HG03354 (cell line): ENCODE measurements at regions not wholly inside any gene's neighbourhood (a gene's known extent, or its start where the extent isn't known, plus 50 kb on each side); places are given as distances from the start of the nearest gene placed in this dataset.
"Not testable (repeated sequence)": the region's sequence is repeated elsewhere in the genome, so short reads cannot be mapped to it uniquely, and the experiment has no call there.

Experiments
- ATAC-seq: cut with Tn5 transposase; IDR thresholded peaks from one replicate; pipeline ENCODE4 v1.9.1; 2021; ENCODE audit warnings: mild to moderate bottlenecking; ENCODE audit not compliant: unreplicated experiment, poor library complexity, severe bottlenecking

DNA sequence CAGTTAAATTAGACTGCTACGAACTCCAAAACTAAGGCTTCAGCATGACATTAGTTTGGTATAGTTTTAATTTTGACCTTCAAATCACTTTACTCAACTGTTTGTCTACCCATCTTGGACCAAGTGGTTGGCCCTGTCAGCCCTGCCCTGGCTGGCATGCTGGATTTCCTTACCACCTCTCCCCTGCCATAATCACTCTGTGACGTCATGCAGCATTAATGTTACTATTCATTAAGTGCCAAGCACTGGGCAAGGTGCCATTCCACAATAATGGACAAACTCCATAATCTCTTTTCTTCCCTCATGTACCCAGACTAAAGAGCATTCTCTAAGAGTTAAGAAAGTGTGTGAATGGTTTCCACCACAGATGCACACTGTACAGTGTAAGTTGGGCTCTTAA, 277.0 kb upstream of the INTU start:
- no peak for ATAC-seq

DNA sequence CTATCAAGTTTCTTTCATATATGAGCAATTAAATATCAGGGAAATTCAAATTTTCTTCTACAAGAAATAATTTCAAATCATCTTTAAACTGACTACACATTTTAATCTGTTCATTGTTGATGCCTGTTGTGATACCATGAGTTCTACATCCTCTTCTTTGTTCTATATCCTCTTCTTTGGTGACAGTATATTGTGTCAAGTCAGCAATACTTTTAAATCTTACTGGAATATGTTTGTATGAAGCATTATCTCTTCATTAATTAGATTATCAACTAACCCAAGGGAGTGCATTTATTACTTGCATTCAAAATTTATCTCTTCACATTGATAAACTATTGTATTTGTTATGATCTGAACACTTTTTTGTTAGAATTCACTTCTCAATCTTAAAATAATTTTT, 275.0 kb upstream of the INTU start:
- ATAC-seq = no peak

DNA sequence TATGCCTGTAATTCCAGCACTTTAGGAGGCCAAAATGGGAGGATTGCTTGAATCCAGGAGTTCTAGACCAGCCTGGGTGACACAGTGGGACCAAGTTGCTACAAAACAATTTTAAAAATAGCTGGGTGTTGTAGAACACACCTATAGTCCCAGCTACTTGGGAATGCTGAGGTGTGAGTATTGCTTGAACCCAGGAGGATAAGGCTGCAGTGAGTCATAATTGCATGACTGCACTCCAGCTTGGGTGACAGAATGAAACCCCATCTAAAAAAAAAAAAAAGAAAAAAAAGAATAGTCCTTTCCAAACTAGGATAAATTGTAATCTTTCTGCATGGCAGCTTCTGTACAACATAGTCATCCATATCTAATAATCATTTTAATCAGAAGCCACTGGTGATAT, 270.1 kb upstream of the INTU start:
- no peak for ATAC-seq

DNA sequence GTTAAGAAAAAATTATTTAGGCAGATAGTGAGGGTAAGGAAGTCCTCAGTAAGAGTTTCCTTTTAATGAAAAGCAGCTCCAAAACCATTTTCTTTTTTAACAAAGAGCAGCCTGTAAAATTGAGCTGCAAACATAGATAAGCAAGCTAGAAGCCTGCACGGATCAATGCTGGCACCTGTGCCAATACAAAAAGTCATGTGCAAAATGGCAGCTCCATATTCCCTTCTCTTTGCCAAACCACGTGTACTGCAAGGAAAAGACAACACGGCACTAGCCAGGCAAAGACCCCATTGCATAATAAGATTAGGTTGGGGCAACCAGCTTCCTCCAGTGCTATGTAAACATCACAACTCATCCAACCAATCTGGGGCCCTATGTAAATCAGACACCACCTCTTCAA, 268.4 kb upstream of the INTU start:
- ATAC-seq = no peak

DNA sequence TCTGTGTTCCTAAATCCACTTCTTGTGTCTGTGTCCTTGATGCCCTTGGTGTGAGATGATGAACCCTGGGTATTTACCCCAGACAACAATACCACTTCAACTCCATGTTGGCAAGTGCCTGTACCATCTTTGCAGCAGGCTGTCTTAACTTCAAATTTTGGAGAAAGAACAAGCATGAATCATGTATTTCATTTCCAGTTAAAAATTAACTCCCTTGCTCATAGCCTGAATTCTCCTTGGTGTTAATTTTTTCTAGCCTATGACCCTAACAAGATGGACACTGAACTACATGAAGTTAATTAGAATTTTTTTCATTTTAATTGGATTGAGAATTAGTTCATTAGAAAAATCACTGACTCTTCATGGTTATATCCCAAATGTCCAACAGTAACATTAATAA, 267.8 kb upstream of the INTU start:
- no peak for ATAC-seq

DNA sequence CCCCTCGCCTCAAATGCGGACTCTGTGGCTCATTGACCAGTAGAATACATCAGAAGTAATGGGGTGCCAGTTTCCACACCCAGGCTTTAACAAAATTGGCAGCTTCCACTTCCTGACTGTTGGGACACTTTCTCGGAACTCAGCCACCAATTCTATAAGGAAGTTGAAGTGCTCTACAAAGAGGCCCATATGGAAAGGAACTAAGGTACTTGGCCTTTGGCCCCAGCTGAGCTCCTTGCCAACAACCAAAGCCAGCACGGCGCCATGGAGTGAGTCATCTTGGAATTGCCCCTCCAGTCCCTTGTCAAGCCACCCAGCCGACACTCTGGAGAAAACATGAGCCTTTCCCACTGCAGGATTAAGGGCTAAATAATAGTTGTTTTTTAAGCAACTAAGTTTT, 262.2 kb upstream of the INTU start:
- ATAC-seq = no peak

DNA sequence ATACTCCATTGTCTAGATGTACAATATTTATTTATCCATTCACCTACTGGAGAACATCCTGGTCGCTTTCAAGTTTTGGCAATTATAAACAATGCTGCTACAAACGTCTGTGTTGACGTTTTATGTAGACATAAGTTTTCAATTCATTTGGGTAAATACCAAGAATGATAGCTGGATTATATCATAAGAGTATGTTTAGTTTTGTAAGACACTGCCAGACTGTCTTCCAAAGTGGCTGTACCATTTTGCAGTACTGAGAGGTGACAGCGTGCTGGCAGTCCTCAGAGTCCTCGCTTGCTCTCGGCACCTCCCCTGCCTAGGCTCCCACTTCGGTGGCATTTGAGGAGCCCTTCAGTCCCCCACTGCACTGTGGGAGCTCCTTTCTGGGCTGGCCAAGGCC, 253.3 kb upstream of the INTU start:
- ATAC-seq = no peak

DNA sequence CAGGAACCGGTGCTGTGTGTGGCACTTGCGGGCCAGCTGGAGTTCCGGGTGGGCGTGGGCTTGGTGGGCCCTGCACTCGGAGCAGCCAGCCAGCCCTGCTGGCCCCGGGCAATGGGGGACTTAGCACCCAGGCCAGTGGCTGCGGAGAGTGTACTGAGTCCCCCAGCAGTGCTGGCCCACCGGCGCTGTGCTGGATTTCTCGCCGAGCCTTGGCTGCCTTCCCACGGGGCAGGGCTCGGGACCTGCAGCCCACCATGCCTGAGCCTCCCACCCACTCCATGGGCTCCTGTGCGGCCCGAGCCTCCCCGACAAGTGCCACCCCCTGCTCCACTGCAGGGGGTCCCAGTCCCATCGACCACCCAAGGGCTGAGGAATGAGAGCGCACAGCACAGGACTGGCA, 252.8 kb upstream of the INTU start:
- not testable (repeated sequence) for ATAC-seq

DNA sequence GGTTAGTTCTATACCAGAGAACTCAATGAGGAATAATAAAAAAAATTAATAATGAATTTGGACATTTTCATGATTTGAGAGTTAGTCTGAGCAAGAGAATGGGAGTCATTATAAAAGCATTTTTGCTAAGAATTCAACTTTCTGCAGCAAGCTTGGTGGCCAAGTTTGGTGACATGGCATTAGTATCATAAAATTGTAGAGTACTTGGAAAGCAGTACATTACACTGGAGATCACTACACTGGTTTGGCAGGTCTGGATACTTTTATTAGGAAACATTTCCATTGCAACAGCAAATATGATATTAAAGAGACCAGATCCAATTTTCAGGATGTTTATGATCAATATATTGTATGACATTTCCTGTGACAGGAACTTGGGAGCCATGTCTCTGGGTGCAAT, 249.1 kb upstream of the INTU start:
- ATAC-seq = no peak

DNA sequence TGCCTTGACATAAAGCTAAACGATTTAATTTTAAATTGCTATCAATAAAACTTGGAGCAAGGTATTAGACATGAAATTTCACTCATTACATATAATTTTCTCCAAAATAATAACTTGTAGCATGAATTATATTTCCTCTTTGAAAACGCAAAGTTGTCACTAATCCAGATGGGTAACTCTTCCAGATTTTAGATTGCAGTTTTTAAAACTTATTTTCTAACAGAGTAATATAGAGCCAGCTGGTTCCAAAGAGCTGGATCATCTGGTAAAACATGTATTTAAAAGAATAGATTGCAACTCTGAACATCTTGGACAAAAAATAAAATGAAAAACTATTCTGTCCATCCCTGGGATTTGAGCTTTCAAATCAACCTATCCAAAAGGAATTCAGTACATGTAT, 238.2 kb upstream of the INTU start:
- no peak for ATAC-seq

DNA sequence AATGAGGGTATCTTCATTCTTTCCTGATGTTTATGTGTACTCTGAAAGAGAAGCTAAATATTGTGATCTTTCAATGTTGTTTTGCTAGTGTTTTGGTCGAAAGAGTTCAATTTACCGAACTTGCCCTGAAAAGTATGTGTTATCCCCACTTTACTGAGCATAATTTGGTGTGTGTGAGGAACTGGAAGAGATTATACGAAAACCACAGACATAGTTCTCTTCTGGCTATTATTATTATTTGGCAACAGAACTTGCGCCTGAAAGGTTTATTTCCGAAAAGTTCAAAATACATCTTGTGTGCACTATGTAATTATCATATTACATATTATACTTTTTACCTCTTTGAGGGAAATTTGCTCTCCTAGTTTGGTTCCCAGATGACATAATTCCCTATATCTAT, 232.5 kb upstream of the INTU start:
- ATAC-seq = no peak

DNA sequence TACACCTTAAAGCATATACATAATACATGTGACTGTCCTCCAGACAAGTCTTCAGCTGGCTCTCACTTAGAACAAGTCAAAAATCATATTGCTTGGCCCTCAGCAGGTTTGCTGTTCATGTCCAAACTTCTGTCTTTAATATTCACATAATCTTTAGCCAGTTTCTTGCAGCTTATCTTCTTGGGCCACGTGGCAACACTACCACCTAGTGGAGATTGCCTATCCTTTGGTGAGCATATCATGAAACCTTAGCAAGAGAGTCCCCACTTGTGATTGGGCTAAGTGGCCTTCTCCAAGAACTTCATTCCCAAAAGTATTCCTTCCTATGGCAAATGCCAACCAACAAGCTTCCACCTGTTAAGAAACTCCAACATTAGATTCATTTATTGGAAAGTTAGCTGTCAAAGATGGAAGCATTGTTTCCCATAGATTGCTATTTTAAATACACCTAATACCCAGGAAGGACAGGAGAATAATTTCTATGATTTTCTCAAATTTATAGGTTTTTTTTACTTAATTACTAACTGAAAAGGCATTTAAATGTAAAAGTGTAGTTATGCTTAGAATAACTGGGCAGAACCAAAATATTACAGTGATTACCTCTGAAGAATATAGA, 231.9 kb upstream of the INTU start:
- ATAC-seq = peak; percentile 91

DNA sequence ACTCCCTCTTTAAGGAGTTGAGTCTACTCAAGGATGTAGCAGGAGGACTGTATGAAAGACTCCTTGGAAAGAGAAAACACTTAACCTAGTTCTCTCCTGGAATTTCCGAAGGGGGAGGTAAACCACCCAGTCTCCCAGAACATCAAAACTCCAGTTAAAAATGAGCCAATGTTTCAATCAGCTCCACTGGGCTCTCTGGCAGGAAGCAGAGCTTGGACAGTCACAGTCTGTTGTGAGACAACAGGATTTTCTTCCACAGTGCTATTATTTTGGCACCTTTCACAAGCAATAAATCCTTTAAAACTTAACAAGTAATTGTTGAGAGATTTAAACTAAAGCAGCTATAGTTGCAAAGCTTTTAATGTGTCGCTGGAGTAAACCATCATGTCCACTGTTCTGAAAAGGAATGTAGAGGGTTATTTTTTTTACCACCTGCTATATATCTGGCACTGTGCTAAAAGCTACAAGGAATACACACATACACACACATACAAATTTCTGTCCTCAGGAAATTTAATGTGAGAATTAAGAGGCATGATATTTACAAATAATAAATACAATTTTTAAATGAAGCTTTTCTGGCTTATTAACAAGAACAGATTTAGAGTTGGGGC, 229.2 kb upstream of the INTU start:
- no peak for ATAC-seq

DNA sequence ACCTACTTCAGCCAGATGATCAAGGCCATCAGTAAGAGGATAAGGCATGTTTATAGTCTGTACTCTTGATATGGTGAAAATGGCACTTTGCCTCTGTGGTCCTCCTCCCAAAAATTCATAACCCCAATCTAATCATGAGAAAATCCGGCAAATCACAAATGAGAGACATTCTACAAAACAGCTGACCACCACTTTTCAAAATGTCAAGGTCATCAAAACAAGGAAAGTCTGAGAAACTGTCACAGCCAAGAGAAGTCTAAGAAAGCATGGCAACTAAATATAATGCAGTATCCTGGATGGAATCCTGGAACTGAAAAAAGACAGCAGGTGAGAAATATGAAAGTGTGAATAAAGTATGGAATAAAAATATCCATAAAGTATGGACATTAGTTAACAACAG, 226.6 kb upstream of the INTU start:
- ATAC-seq = no peak

DNA sequence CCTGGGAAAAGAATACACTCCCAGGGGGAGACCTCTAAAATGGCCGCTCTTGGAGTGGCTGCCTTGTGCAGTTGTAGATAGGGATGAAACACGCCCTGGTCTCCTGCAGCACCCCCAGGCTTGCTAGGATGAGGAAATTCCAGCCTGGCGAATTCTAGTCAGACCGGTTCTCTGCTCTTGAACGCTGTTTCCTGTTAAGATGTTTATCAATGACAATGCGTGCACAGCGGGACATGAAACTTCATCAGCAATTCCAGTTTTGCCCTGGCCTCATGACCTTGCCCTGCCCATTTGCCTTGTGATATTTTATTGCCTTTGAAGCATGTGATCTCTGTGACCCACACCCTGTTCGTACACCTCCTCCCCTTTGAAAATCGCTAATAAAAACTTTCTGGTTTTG, 225.2 kb upstream of the INTU start:
- not testable (repeated sequence) for ATAC-seq

DNA sequence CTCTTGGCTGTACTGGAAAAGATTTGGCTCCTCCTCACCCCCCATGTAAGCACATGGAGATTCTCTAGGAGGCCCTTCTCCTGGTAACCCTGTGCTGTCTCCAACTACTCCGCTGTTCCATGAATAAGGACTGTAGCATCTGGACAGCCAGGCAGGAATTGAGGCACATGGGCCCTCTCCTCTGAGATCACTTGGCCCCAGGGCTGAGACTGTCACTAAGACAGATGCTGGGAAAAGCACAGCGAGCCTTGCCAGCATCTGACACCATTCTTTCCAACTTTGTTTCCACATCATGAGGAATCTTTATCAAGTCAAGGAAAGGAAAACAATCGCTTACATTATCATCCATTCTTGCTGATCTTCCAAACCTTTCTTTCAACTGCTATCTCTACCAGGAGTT, 222.6 kb upstream of the INTU start:
- ATAC-seq = no peak

DNA sequence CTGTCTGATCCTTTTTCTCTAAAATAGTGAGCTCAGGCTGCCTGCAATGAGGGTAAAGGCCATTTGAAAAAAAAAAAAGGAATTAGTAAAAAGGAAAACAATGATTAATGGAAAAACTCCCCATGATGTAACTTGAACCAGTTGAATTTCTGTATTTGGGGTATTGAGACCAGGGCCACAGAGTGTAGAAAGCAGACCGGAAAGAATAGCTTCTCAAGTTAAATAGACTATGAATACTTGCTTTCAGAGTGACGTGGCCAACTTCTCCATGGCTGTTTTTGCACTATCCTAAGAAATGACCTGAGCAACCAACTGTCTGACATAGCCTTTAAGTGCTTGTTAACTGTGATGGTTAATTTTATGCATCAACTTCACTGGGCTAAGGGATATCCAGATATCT, 222.1 kb upstream of the INTU start:
- ATAC-seq = no peak

DNA sequence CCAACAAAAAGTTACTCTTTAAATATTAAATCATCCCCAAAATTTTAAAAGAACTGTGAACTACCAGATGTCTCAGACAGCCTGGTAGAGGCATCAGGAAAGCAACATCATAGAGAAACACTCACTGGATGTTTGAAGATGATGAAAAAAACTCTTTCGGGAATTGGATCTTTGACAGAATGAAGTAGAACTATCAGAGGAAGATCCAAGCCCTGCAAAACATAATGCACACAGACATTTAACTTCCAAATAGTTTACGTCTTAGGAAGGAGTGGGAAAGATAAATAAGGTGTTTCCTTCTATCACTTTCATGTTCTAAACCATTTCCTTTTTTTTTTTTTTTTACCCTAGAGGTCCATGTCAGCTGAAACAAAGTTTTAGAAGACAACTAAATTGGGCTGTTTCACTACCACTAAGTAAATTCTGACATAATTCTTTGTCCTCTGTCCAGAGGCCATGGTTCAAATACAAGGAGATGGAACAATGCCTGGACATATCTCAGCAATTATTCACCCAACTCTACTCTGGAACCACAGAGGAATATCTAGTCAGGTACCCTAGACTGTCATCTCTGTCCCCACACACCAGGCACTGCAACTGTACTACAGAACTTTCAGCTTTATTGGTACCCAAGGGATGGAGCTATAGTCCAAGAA, 217.7 kb upstream of the INTU start:
- ATAC-seq = no peak

DNA sequence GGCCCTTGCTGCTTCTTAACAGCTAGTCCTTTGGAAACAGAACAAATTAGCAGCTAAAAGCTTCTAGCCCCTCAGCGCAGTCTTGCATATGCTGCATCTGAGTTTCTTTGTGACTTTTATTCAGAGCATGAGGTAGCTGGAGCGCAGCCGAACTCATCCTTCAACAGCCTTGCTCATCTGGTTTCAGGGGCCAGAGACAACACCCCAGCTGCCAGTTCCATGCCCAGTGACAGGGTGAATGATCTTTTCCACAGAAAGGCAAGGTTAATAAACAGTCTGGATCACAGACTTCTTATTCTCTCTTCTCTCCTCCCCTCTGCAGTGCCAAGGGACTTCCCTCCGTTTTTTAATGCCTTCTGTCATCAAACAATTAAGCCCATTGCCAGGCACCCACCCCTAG, 216.6 kb upstream of the INTU start:
- ATAC-seq = no peak

DNA sequence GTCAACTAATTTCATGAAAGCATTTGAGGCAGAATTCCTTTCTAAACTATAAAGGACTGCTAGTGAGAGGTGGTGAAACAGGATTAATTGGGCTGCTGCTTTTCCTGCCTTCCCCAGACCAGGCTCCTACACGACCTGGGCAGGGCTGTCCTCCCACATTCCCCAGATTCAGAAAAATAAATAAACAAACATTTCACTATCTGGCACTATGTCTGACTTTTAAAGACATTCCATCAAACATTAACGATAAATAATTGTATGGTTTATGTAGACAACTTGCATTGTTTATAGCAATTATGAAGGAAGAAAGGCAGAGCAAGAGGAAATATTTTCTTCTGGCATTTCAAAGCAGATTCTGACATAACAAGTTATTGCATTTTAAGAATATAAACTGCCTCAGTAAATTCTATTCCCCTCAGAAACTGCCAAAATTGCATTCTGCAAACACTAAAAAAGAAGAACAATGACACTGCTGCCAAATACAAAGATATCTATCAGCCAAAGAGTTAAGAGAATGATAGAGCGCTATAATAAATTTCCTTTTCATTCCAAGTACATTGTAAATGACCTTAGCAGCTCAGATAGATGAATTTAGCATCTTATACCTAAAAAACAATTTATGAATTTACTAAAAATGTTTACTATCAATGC, 214.7 kb upstream of the INTU start:
- no peak for ATAC-seq

DNA sequence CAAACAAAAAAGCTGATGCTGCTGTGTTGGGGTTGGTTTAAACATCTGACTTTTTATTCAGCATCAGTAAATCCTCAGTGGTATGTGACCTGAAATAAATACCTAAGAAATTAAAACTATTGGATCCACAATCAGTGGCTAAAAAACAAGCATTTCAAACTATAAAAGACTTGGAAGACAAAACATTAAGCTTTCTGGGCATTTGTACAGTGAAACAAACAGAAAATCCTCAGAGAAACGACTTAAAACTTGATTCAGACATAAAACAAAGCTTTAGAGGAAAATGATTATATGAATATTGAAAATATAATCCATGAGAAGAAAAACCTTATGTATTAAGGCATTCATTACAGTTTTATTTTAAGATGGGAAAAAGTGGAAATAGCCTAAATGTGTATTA, 213.3 kb upstream of the INTU start:
- ATAC-seq = no peak
